AML-193 (cell line): ENCODE measurements at regions not wholly inside any gene's neighbourhood (a gene's known extent, or its start where the extent isn't known, plus 50 kb on each side); places are given as distances from the start of the nearest gene placed in this dataset.

Source experiments
- DNase-seq, 2 experiments: peaks; one replicate each; lab custom pipeline; 2025; lab: John Stamatoyannopoulos, UW

DNA sequence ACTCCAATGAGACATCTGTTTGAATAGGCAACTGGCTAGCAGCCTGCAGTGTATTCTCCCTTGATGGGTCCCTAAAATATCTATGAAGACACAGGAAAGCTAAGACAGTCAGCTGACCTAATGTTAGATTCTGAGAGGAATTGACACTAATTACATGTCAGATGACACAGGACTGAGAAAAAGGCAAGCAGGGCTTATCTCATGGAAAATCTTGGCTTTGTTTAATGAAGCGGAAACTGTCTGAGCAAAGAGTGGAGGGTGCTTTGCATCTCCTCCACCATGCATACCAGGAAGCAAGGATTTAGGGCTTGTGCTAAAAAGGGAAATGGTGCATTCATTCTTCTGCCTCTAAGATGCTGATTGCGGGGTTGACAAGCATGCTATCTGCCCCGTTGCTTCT, 135.5 kb upstream of the GLI3 start:
- DNase-seq, result no peak

DNA sequence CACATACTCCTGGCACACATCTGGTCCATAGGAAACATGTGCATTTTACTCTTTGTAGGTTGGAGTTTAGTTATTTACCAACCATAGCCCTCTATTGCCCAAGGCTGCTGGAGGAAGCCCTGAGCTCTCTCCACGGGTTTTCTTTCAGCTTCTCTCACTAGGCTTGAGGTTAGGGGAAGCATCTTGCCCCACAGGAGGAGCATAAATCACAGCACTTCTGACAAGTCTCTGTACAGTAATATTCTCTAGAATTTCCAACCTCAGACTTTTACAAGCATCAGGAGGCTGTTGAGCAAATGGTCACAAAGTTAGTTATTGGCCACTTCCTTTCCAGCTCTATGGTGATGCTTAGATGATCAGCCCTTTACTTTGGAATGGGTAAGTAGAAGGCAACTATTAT, 122.9 kb upstream of the GLI3 start:
- DNase-seq, result no peak

- no peak for DNase-seq
Measured at GRCh38 chr7:42351316-42351935, 114.4 kb upstream of the GLI3 start.

GRCh38 chr7:42350801-42351200, 113.8 kb upstream of the GLI3 start:
- DNase-seq, result no peak

DNA sequence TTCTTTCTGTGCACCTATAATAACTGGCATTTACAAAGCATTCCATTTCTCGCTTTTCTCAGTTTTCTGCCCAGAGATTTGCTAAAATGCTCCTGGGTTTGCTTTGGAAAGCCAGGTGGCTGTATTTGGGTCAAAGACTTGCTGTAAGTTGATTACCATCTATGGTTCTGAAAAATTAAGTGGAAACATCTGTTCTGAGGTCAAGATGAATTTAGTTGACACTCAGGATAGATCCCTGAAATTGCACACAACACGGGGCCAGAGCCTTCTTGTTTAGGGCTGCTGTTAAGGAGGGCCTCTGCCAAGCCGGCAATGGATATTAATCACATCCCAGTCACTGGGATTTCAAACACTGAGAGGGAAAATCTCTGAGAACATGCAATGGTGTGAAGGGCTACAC, 111.6 kb upstream of the GLI3 start:
- no peak for DNase-seq

DNA sequence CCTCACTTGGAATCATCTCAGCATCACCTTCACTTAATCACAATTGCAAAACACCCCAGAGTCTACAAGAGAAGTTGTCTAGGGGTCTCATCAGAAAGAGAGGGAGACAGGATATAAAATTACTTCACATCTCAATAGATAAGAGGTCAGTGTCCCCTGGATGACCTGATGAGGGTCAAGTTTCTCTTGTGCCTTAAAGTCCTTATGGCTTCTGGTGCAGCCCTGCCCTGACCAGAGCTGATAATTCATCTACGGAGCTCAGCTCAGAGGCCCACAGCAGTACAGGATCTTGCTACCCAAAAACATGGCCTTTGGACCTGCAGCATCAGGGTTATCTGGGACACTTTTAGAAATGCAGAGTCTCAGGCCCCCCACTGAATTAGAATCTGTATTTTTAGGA, 111.1 kb upstream of the GLI3 start:
- no peak for DNase-seq

- DNase-seq, result no peak
Measured at GRCh38 chr7:42347616-42348015, 110.6 kb upstream of the GLI3 start.

DNA sequence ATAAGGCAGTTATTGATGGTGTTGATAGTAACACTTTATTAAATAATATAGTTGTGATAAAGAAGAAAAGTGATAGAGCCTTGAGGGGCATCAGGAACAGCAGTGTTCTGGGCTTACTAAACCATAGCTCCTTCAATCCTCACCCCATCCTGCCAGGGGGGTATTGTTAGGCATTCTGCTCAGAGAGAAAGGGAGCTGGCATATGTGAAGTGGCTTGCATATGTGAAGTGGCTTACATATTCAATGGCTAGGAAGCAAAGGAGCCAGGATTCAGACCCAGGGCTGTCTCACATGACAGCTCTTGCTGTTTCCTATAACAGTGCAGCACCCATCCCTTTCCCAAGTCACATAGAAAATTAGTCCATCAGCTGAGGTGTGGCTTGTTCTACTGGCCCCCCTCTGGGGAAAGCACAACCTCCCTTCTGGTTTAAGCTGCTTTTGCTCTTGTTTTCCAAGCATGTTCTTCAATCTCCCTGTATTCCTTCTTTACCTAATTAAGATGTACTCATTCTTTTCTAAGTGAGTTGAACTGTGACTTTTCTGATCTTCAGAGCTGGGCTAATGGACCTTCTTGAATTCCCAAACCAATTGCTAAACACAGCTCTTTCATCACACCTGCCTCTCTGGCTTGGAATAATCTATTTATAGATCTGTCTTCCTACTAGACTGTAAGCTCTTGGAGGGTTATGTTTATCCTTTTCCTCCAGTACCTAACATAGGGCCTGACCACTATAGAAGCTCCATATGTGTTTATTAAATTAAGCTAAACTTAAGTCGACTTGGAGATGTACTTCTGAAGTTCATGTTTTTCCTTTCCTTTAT, 108.7 kb upstream of the GLI3 start:
- no peak for DNase-seq

- no peak for DNase-seq
Measured at GRCh38 chr7:42344198-42344755, 107.3 kb upstream of the GLI3 start.

GRCh38 chr7:42342381-42342780, 105.4 kb upstream of the GLI3 start:
- no peak for DNase-seq

- no peak for DNase-seq
Measured at GRCh38 chr7:42340436-42340835, 103.4 kb upstream of the GLI3 start.

DNA sequence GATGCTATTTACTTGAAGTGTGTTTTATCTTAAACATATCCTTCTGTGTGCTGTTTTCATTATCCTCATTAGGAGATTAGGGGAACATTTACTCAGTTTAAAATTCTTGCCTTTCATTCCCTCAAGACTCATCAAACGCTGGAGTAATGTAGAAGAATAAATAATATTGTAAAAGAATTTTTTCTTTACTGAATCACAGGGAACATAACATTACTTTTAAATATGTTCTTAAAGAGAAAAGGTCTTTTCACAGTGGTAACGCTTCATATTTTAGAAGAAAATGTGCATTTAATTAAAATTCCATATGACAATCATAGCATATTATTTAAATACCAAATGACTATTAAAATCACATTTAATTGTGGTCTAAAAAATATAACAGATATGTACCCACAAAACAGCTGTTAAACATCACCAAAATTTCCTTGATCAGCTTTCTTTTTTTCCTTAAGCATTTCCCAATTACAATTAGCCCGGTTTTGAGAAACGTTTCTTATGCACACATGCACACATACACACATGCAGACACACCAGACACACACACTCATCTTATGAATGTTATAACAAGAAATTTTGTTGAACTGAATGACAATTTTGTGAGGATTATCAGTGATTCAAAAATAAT, 102.0 kb upstream of the GLI3 start:
- no peak for DNase-seq

DNA sequence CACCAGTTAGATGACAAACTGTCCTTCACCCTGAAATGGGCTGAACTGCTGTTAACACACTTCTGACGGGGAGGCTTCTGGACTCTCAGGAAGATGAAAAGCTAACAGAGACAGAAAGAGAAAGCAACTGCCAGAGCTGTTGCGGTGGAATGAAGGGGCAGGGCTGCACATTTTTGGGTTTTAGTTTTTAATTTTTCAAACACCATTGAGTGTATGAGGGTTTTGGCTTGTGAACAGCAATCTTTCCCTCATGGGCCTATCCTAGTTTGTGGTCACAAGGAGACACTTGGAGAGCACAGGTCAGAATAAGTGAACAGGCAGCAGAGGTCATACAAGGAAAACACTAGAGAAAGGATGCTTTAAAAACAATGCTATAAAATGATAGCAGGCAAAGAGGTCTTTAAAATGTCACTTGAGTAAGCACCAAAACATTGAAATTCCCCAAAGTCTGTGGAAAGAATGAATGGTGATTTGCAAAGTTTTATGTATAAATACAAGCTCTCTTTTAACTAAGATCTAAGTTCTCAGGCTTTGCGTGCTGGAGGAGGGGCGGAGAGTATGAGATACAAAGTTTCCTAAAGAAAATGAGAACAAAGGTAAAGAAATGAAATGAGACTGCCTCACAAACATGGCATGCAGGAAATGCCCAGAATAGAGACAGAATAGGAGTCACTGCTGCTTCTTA, 101.4 kb upstream of the GLI3 start:
- no peak for DNase-seq

DNA sequence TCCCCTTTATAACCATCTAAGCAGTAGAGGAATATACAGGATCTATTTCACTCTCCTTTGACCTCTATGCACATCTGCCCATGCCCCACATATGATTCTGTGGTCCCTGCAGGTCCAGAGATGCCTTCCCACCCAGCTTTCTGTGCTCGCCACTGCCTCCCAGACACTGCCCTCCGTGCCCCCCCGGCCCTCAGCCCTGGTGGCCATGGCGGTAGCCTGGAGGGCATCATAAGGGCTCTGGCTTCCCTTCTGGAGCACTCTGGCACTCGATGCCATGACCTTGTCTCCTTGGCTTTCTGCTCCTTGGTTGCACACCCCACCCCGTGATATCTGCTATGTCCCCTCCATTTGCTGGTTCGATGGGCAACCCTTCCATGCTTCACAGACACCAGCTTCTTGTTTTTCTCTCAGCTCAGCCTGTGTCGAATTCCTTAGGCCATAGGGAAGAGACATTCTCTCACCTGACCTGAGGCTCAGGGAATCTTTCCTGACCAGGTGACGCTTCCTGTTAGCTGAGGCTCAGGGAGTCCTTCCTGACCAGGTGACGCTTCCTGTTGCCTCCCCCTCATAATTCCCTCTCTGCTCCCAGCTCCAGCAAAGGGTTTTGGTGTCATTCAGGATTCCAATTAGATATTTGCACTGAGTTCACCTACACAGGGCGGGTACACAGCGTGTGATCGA, 100.4 kb upstream of the GLI3 start:
- DNase-seq, result no peak

DNA sequence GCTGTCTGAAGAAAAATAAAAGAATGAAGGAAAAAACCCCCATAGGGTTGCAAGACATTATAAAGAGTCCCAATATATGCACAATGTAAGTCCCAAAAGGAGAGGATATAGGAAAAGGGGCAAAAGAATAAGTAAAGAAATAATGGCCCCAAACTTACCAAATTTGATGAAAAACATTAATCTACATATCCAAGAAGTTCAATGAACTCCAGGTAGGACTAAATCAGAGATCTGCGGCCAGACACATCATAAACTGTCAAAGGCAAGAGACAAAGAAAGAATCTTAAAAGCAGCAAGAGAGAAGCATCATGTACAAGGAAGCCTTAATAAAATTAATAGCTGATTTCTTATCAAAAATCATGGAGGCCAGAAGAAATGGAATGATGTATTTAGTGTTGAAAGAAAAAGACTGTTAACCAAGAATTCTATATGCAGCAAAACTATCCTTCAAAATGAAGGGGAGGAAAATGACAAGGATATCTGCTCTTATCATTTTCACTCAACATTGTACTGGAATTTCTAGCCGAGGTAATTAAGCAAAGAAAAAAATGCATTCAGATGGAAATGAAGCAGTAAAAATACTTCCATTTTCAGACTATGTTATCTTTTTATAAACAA, 95.7 kb upstream of the GLI3 start:
- DNase-seq, result no peak

GRCh38 chr7:42319631-42320030, 82.6 kb upstream of the GLI3 start:
- DNase-seq, result no peak

DNA sequence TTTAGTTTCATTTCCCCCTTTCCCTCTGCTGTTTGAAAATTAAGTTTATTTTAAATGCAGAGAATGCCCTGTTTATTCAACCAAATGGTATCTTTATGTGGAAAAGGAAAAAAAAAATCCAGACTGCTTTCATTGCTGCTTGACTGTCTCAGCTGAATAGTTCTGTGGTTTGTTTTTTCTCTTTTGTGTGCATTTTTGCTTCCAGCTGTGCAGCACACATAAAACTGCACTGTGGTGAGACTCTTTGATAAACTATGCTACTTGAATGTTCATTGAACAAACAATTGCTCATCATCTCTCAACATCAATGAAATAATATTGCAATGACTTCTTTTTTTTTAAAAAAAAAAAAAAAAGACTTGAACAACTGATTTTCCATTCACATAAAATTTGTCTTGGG, 78.6 kb upstream of the GLI3 start:
- no peak for DNase-seq

- no peak for DNase-seq
Measured at GRCh38 chr7:42315103-42315502, 78.1 kb upstream of the GLI3 start.

DNA sequence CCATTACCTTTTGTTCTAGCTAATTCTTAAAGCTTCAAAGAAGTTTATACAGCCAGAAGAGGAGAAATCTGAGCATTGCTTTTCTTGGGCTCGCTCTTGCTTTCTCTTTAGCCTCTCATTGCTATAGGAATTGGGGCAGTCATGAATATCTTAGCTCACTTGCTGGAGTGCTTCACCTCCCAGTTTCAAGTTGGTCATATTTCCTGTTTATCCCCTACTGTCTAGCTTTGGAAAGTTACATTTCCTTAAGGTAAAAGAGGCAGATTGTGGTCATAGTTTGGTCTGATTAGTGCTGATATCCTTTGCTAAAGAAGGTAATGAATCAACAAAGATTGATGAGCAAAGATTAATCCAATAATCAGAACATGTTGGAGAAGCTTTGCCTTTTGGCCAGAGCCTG, 77.7 kb upstream of the GLI3 start:
- DNase-seq, result no peak

GRCh38 chr7:42311195-42311594, 74.2 kb upstream of the GLI3 start:
- no peak for DNase-seq

DNA sequence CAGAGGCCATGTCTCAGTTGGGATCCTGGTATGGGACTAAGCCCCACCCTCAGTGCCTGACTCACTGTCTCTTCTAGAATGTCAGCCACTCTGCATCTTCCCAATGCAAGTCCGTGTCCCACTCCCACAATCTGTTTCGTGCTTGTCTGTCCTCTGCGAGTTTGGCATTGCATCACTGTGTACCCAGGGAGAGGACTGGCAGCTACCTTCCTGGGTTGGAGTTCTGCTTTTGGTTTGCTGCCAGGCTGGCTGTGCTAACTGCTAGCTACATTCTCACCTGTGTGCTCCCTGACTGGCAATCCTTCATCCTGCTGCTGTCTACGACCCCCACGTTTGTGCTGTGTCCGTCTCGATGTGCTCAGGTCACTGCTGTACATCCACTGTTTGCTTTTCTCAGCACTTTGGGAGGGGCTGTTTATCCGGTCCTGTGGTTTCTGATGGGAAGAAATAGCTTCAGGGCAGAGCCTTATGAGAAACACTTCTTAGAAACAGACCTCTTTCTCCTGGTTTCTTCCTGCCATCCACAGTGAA, 56.0 kb upstream of the GLI3 start:
- DNase-seq, result no peak
